Suppressor macrophage treated with lipopolysaccharide for 4 hours (primary cell): ENCODE measurements at regions not wholly inside any gene's neighbourhood (a gene's known extent, or its start where the extent isn't known, plus 50 kb on each side); places are given as distances from the start of the nearest gene placed in this dataset.

ENCODE experiments used
- DNase-seq: peaks from one replicate; pipeline ENCODE4 v3.0.0-alpha.2; 2020

DNA sequence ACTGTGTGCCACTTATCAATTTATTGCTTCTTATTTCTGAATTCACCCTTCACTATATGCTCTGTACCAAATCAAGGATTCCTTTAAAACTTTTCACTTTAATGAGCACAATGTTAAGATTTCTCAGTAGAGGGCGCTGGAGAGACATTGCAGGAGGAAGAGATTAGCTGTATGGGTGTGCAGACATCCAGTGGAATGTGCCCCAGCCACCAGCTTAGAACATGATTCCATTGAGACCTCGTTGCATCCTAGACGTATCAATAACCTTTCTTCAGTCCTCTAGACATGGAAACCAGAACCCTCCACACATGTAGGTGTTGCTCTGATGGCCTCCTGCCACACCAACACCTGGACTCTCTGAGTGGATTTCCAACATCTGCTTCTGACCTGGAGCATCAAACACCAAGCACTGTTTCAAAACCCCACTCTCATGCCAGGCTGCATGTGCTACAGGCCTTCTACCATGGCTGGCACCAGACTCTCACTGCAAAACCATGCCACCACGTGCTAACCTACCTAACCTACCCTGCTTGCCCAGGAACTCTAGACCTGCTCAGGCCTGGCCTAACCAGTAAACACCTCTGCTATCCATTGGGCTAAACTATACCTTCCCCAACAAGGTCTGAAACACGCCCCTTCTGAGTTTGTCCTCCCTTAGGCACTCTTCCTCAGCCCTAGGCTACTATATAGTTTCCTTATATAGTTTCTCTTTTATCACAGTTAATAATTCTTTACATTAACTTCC, 633.2 kb upstream of the PKDCC start:
- peak; percentile 69 for DNase-seq

DNA sequence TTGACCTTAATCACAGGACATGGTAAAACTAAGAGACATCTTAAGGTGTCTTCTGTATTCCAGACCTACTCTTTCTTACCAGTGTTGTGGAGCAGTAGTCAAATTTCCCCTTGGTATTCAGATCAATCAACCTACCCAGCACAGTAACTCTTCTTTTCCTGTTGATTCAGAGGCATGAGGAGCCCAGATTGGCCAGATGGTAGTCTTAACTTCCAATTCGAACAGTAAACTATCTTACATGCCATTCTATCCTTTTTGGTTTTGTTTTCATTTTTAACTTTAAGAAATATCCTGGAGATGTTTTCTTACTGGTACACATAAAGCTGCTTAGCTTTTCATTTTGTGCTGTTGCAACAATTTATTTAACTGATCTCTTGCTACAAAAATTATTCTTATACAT, 630.3 kb upstream of the PKDCC start:
- no peak for DNase-seq

GRCh38 chr2:41420219-41420618, 627.6 kb upstream of the PKDCC start:
- DNase-seq = no peak

GRCh38 chr2:41420872-41421271, 626.9 kb upstream of the PKDCC start:
- no peak for DNase-seq

DNA sequence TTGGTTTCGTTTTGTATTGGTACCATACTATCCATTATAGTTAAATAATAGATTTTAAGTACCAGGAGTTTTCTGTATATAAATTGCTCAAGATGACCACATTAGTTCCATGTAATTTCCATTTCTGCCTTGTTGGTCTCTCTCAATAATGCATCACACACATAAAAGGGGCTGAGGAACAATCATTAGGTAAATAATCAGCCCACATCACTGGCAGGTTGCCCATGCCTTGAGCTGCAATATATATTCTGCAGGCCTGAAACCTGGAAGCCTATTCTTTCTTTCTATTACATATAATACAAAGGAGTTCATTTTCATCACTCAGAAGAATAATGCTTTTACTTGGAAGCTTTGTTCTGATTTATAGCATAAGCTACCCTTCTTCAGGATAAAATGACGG, 616.1 kb upstream of the PKDCC start:
- DNase-seq = no peak

GRCh38 chr2:41432459-41432858, 615.4 kb upstream of the PKDCC start:
- DNase-seq = no peak

DNA sequence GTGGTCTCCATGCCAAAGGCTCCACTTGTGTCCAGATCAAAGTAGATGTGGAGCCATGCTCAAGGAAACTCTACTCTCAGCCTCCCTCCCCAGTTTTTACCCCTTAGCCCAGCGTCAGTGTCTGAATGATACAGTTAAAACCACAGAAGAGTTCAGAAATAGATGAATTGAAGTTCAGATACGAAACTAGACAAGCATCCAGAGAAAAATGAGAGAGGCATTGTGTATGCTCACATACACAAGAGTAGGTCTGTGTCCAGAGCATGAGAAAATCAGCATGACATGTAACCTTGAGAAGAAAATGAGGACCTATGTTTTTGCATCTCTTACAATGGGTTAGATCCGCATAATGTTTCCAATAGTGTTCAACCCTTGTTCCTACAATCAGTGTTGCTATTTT, 612.8 kb upstream of the PKDCC start:
- DNase-seq = no peak

DNA sequence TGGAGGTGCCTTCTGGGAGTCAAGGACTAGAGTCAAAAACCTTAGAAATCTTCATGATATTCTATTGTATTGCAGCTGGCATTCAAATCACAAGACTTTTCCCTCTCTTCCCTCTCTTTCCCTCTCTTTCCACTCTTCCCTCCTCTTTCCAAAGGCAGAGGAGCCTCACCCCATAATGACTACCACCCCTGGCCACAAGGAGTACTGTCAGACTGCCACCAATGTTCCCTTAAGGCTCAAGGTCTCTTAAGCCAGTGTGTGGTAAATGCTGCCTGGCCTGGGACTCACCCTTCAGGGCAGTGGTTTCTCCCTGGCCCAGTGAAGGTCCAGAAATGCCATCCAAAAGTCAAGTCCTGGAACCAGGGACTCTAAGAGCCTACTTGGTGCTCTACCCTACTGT, 605.9 kb upstream of the PKDCC start:
- no peak for DNase-seq

DNA sequence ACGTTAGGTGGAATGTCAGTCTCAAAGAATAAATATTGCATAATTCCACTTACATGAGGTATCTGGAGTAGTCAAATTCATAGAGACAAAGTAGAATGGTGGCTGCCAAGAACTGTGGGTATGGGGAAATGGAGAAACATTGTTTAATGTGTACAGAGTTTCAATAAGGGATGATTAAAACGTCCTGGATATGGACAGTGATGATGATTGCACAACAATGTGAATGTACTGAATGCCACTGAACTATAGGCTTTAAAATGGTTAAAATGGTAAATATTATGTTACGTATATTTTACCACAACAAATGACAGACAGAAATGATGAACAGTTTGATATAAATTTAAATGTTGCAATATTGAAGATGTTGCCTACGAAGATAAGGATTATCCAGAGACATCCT, 602.0 kb upstream of the PKDCC start:
- no peak for DNase-seq

GRCh38 chr2:41446266-41446665, 601.6 kb upstream of the PKDCC start:
- no peak for DNase-seq

GRCh38 chr2:41448221-41448620, 599.6 kb upstream of the PKDCC start:
- DNase-seq = no peak

DNA sequence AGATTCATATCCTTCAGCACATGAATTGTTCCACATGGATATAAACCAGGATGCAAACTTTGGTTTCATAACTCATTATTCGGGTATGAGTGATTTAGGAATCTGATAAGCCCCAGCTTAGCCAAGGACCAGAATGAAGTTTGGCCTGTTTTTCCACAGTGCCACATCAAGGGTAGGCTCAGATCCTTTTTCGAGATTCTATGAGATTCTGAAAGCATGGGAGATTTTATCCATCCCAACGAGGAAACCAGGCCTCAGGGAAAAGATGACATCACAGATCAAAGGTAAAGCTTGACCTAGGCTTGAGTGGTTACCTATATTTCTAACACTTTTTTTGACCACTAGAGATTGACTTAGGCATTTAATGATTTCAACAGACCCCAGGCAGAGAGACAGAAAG, 590.8 kb upstream of the PKDCC start:
- DNase-seq = no peak

- no peak for DNase-seq
These were observed 587.2 kb upstream of the PKDCC start for GRCh38 chr2:41460661-41461060.

- no peak for DNase-seq
These were observed 583.4 kb upstream of the PKDCC start for GRCh38 chr2:41464395-41464794.

DNA sequence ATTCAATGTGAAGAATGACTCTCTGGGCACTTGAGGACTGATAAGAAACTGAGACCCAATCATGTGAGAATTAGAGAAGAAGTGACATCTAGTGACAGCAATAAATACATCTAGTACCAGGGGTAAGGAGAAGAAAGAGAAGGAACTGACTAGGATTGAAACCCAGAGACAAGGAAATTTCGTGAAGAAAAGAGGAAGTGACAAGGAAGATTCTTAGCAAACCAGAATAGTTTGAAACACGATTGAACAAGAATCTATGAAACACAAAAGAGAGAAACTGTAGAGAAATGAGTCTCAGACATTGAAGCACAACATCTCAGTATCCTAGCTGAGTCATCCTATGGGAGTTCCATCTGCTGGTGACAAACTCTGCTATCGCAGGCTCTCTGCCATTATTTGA, 571.9 kb upstream of the PKDCC start:
- DNase-seq = peak; percentile 78

- DNase-seq = no peak
These were observed 565.2 kb upstream of the PKDCC start for GRCh38 chr2:41482659-41483058.

DNA sequence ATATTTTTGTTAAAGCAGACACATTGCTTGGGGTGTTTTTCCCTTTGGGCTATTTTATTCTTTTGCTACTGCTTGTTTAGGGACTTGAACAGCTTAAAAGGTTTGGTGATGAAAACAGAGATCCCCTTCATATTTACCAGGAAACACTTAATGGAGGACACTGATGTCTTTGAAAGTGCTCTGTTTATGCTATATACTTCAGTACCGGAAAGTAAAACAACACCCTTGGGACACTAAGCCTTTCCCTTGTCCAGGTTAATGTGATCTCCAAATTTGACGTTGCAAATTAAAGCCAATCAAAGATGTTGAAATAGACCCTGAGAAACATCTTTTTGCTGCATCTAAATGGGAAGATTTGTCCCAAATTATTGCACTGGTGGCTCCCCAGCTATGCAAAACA, 564.6 kb upstream of the PKDCC start:
- DNase-seq = no peak

GRCh38 chr2:41483982-41484857, 563.6 kb upstream of the PKDCC start:
- DNase-seq = no peak

DNA sequence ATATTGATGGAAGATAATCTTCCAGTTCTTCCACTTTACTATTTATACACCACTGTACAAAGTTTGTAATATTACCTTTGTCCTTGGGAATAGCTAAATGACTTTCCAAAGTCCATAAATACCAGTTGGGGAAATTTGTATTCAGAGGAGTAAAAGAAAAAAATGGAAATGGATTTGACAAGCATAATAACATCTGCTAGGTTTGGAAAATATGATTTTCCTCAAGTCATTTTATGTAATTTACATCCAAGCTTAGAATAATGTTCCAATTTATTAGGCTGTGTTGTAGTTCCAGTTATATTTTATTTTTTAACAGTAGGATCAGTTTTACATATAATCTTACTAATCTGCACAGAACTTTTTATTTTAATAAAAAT, 563.0 kb upstream of the PKDCC start:
- DNase-seq = no peak

GRCh38 chr2:41486948-41487347, 560.9 kb upstream of the PKDCC start:
- no peak for DNase-seq

GRCh38 chr2:41488888-41489287, 558.9 kb upstream of the PKDCC start:
- DNase-seq = peak; percentile 69

DNA sequence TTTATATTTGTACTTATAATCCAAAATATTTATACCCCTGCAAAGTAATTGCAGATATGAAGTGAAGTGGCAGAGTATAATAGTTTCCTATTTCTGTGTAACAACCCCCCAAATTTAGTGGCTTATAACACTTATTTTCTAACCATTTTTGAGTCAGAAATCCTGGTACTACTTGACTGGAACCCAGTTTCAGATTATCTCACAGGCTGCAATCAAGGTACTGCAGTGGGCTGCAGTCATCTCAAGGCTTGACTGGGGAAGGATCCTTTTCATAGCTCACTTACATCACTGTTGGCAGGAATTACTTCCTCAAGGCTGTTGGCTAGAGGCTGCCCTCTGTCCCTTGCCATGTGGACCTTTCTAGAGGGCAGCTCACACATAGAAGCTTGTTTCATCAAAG, 558.2 kb upstream of the PKDCC start:
- DNase-seq = no peak

DNA sequence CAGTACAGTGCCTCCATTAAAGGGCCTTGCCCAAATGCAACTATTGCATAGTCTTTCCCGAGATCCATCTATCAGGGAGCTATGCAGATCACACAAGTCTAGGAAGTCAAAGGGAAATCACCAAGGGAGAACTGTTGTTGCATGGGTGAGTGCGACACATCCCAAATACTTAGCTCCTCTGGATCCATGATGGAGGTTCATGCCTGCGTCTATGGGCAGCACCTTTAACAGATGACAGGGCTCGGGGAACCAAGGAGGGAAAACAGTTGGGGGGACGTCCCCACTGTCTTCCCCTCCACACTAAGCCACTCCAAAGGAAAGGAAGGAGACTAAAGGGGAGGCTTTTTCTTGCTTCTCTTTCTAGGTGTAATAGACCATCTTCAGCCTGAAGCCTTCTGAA, 552.8 kb upstream of the PKDCC start:
- DNase-seq = no peak

DNA sequence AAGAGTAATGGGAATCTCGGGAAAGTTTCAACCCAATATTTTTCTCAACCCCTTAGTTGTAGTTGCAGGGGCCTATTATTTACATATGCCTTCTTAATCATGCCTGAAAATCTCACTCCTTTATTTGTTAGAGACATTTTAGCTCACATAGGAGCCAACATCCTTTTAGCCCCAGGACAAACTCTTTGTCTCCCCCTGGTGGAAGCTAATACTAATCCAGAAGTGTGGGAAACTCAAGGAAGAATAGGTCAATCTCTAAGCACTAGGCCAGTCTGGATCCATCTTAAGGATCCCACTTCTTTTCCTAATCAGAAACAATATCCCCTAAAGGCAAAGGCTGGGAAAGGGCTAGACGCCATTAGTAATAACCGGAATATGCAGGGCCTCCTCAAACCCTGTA, 550.9 kb upstream of the PKDCC start:
- DNase-seq = no peak

GRCh38 chr2:41498781-41499180, 549.0 kb upstream of the PKDCC start:
- peak; percentile 55 for DNase-seq
